Suppressor macrophage treated with lipopolysaccharide for 4 hours (primary cell): ENCODE measurements at regions not wholly inside any gene's neighbourhood (a gene's known extent, or its start where the extent isn't known, plus 50 kb on each side); places are given as distances from the start of the nearest gene placed in this dataset.
"Not testable (repeated sequence)": the region's sequence is repeated elsewhere in the genome, so short reads cannot be mapped to it uniquely, and the experiment has no call there.

ENCODE experiments used
- DNase-seq: peaks from one replicate; pipeline ENCODE4 v3.0.0-alpha.2; 2020

- DNase-seq, result not testable (repeated sequence)
Measured at GRCh38 chr11:3513311-3513710, 128.5 kb downstream of the ART5 start.

GRCh38 chr11:3512751-3513150, 129.0 kb downstream of the ART5 start:
- DNase-seq, result not testable (repeated sequence)

GRCh38 chr11:3512133-3512703, 129.6 kb downstream of the ART5 start:
- not testable (repeated sequence) for DNase-seq

- DNase-seq, result not testable (repeated sequence)
Measured at GRCh38 chr11:3511416-3512132, 130.2 kb downstream of the ART5 start.

GRCh38 chr11:3509563-3509962, 130.6 kb upstream of the ZNF195 start:
- DNase-seq, result not testable (repeated sequence)

- DNase-seq, result not testable (repeated sequence)
Measured at GRCh38 chr11:3499198-3499597, 120.3 kb upstream of the ZNF195 start.

- DNase-seq, result not testable (repeated sequence)
Measured at GRCh38 chr11:3498356-3498755, 119.4 kb upstream of the ZNF195 start.

- not testable (repeated sequence) for DNase-seq
Measured at GRCh38 chr11:3493152-3493551, 114.2 kb upstream of the ZNF195 start.

GRCh38 chr11:3488003-3488402, 109.1 kb upstream of the ZNF195 start:
- DNase-seq, result not testable (repeated sequence)

- not testable (repeated sequence) for DNase-seq
Measured at GRCh38 chr11:3485737-3486136, 106.8 kb upstream of the ZNF195 start.

- DNase-seq, result not testable (repeated sequence)
Measured at GRCh38 chr11:3476937-3477885, 98.3 kb upstream of the ZNF195 start.

GRCh38 chr11:3476084-3476936, 97.4 kb upstream of the ZNF195 start:
- not testable (repeated sequence) for DNase-seq

- not testable (repeated sequence) for DNase-seq
Measured at GRCh38 chr11:3468963-3469362, 90.0 kb upstream of the ZNF195 start.

- DNase-seq, result not testable (repeated sequence)
Measured at GRCh38 chr11:3467599-3467998, 88.7 kb upstream of the ZNF195 start.

- peak; percentile 2 for DNase-seq
Measured at GRCh38 chr11:3455666-3456065, 76.7 kb upstream of the ZNF195 start.

- DNase-seq, result peak; percentile 32
Measured at GRCh38 chr11:3454844-3455243, 75.9 kb upstream of the ZNF195 start.

GRCh38 chr11:3453596-3454256, 74.8 kb upstream of the ZNF195 start:
- not testable (repeated sequence) for DNase-seq

- not testable (repeated sequence) for DNase-seq
Measured at GRCh38 chr11:3450822-3451221, 71.9 kb upstream of the ZNF195 start.

GRCh38 chr11:3445535-3445934, 66.6 kb upstream of the ZNF195 start:
- DNase-seq, result not testable (repeated sequence)

GRCh38 chr11:3444420-3444744, 65.4 kb upstream of the ZNF195 start:
- not testable (repeated sequence) for DNase-seq

GRCh38 chr11:3443700-3444419, 64.9 kb upstream of the ZNF195 start:
- not testable (repeated sequence) for DNase-seq
